CD14-positive monocyte (primary cell): ENCODE measurements at regions not wholly inside any gene's neighbourhood (a gene's known extent, or its start where the extent isn't known, plus 50 kb on each side); places are given as distances from the start of the nearest gene placed in this dataset.
"Not testable (repeated sequence)": the region's sequence is repeated elsewhere in the genome, so short reads cannot be mapped to it uniquely, and the experiment has no call there.

Experiments
- DNase-seq, 3 donors: peaks; one replicate each; pipeline ENCODE4 v3.0.0-alpha.2; 2011 to 2022
- H2AFZ ChIP-seq: 2 replicates; pipeline ENCODE4 v1.6.0; 2012; ENCODE audit warnings: mild to moderate bottlenecking, low read depth, low read length, inconsistent platforms; ENCODE audit not compliant: insufficient read depth, poor library complexity, severe bottlenecking
- H3K27ac ChIP-seq, 2 donors: 1 replicate in 1 of 2; 2 replicates in 1 of 2; pipeline ENCODE4 v1.5.1; 2012 to 2013; ENCODE audit warnings: low read length in 2 of 2, control low read depth in 1 of 2, inconsistent platforms in 1 of 2, low read depth in 1 of 2, mild to moderate bottlenecking in 1 of 2
- H3K27me3 ChIP-seq, 2 donors: one replicate each; pipeline versions ENCODE4 v1.6.0 to v1.6.1; 2011 to 2013; ENCODE audit warnings: low read length in 2 of 2; ENCODE audit not compliant: control insufficient read depth in 2 of 2, insufficient read depth in 2 of 2
- H3K36me3 ChIP-seq, 2 donors: replicated peaks in 1 of 2; 1 replicate in 1 of 2; 2 replicates in 1 of 2; pipeline versions ENCODE4 v1.5.1 to v1.6.1; 2012 to 2013; ENCODE audit warnings: low read length in 2 of 2, control low read depth in 1 of 2, inconsistent platforms in 1 of 2, mild to moderate bottlenecking in 1 of 2; ENCODE audit not compliant: insufficient read depth in 2 of 2, control insufficient read depth in 1 of 2
- H3K4me1 ChIP-seq, 2 donors: 1 replicate in 1 of 2; 2 replicates in 1 of 2; pipeline versions ENCODE4 v1.5.1 to v1.6.1; 2012 to 2013; ENCODE audit warnings: low read length in 2 of 2, control low read depth in 1 of 2, inconsistent platforms in 1 of 2, mild to moderate bottlenecking in 1 of 2, moderate library complexity in 1 of 2; ENCODE audit not compliant: insufficient read depth in 2 of 2, control insufficient read depth in 1 of 2
- H3K4me2 ChIP-seq: replicated peaks from 2 replicates; pipeline ENCODE3; 2012; ENCODE audit warnings: low read length, moderate library complexity, mild to moderate bottlenecking; ENCODE audit not compliant: poor library complexity, severe bottlenecking; ENCODE audit errors: extremely low read depth
- H3K4me3 ChIP-seq, 3 experiments: fragments of 200-600 bp in 1 of 3; sonication (generic) in 1 of 3; replicated peaks in 1 of 3; 1 replicate in 2 of 3; 2 replicates in 1 of 3; pipeline ENCODE4 v1.5.1; 2011 to 2013; ENCODE audit warnings: low read length in 3 of 3, mild to moderate bottlenecking in 3 of 3, control low read depth in 2 of 3, low read depth in 2 of 3, inconsistent platforms in 1 of 3, moderate library complexity in 1 of 3
- H3K79me2 ChIP-seq: 2 replicates; pipeline ENCODE4 v1.6.0; 2012; ENCODE audit warnings: mild to moderate bottlenecking, control low read depth, inconsistent platforms, low read length, moderate library complexity; ENCODE audit not compliant: insufficient read depth
- H3K9ac ChIP-seq: 2 replicates; pipeline ENCODE4 v1.6.0; 2017; ENCODE audit warnings: low read length, mild to moderate bottlenecking; ENCODE audit not compliant: insufficient read depth, poor library complexity, severe bottlenecking
- H3K9me3 ChIP-seq, 2 donors: replicated peaks in 1 of 2; 1 replicate in 1 of 2; 2 replicates in 1 of 2; pipeline versions ENCODE4 v1.5.1 to v1.6.1; 2012 to 2013; ENCODE audit warnings: low read length in 2 of 2, control low read depth in 1 of 2; ENCODE audit not compliant: control insufficient read depth in 1 of 2, insufficient read depth in 1 of 2
- H4K20me1 ChIP-seq: 2 replicates; pipeline ENCODE4 v1.6.0; 2012; ENCODE audit warnings: mild to moderate bottlenecking, low read length, control low read depth, moderate library complexity; ENCODE audit not compliant: insufficient read depth
- H3K27ac Mint-ChIP-seq, 7 donors: one replicate each; pipeline ENCODE4 v1.8.0; 2020; ENCODE audit warnings: mild to moderate bottlenecking in 7 of 7, mixed read lengths in 7 of 7, moderate library complexity in 6 of 7, inconsistent platforms in 2 of 7
- H3K27me3 Mint-ChIP-seq, 3 donors: one replicate each; pipeline ENCODE4 v1.8.0; 2021 to 2022; ENCODE audit warnings: low read depth in 3 of 3, mild to moderate bottlenecking in 3 of 3, mixed read lengths in 3 of 3, moderate library complexity in 3 of 3, inconsistent platforms in 1 of 3
- H3K36me3 Mint-ChIP-seq, 2 donors: one replicate each; pipeline ENCODE4 v1.8.0; 2020; ENCODE audit warnings: mixed read lengths in 2 of 2, inconsistent platforms in 1 of 2, mild to moderate bottlenecking in 1 of 2
- H3K4me1 Mint-ChIP-seq: one replicate; pipeline ENCODE4 v1.8.0; 2020; ENCODE audit warnings: mild to moderate bottlenecking, mixed read lengths
- H3K4me3 Mint-ChIP-seq, 2 donors: one replicate each; pipeline ENCODE4 v1.8.0; 2020; ENCODE audit warnings: mild to moderate bottlenecking in 2 of 2, mixed read lengths in 2 of 2, moderate library complexity in 1 of 2
- H3K9me3 Mint-ChIP-seq, 7 donors: one replicate each; pipeline ENCODE4 v1.8.0; 2020 to 2022; ENCODE audit warnings: mixed read lengths in 7 of 7, mild to moderate bottlenecking in 6 of 7, moderate library complexity in 6 of 7, inconsistent platforms in 2 of 7
- WGBS: methylation state at CpG from one replicate; pipeline ENCODE4 v1.1.5; 2013; ENCODE audit warnings: missing lambda C conversion rate; ENCODE audit not compliant: insufficient coverage; 5-methylcytosine and 5-hydroxymethylcytosine counted together
- intact Hi-C, 2 donors: fragments of 100-400 bp; cut with micrococcal nuclease; formaldehyde crosslinking; loops; one replicate each; pipeline versions ENCODE4 v1.15.0 to v1.15.1; 2023

DNA sequence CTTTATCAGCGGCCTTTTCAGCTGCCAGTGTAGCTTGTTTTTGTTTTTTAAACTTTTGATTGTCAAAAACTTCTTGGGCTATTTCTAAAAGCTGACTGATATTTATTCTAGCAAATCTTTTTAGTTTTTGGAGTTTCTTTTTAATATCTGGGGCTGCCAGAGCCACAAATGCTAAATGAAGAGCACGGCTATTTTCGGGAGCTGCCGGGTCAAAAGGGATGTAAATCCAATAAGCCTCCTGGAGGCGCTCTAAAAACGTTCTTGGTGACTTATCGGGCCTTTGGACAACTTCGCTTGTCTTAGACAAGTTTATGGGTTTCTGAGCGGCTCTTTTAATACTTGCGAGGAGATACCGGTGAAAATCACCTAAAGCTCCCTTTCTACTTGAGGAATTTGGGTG lies 166.1 kb upstream of the CCZ1B start:
- WGBS, result 98% methylated on average over 5 of the region's 11 CpGs
- H3K79me2 ChIP-seq, H3K27me3 ChIP-seq, H4K20me1 ChIP-seq, intact Hi-C loops, H2AFZ ChIP-seq, H3K4me3 ChIP-seq, H3K36me3 ChIP-seq, H3K4me2 ChIP-seq, H3K9me3 ChIP-seq, H3K9me3 Mint-ChIP-seq, H3K4me3 Mint-ChIP-seq, H3K9ac ChIP-seq, H3K27ac Mint-ChIP-seq, H3K36me3 Mint-ChIP-seq, H3K4me1 ChIP-seq, H3K27me3 Mint-ChIP-seq, DNase-seq, H3K27ac ChIP-seq, H3K4me1 Mint-ChIP-seq: not testable (repeated sequence)

DNA sequence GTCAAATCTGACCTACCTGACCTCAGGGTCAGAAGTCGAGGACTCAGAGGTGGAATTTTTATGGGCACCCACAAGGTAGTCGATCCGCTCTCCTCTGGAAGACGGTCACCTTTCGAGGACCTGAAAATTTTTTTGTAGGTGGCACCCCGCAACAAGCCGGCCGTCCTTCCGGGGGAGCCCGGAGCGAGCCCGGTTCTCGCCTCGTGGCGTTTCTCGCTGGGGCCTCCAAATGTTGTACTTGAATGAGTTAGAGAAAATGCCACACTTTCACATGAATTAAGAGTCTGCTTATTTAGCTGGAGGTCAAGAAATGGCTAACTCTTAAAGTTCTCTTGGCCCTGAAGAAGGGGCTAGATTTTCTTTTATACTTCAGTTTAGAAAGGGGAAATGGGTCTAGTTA lies 169.0 kb upstream of the CCZ1B start:
- H3K4me2 ChIP-seq, DNase-seq, H3K4me1 ChIP-seq, H4K20me1 ChIP-seq, H3K79me2 ChIP-seq, H3K27me3 ChIP-seq, intact Hi-C loops, H3K4me3 ChIP-seq, H2AFZ ChIP-seq, H3K27ac Mint-ChIP-seq, H3K27ac ChIP-seq, H3K36me3 Mint-ChIP-seq, H3K36me3 ChIP-seq, H3K4me1 Mint-ChIP-seq, H3K9ac ChIP-seq, H3K4me3 Mint-ChIP-seq: not testable (repeated sequence)
- peaks cover 2 to 11% (median 3%) of the 10 kb centered on the region in 3 donors for H3K27me3 Mint-ChIP-seq
- peaks cover 7 to 11% of the 10 kb centered on the region in 2 donors for H3K9me3 ChIP-seq
- H3K9me3 Mint-ChIP-seq, result peaks cover 10 to 23% (median 15%) of the 10 kb centered on the region in 7 donors
- 83% methylated on average over 4 of the region's 16 CpGs for WGBS

DNA sequence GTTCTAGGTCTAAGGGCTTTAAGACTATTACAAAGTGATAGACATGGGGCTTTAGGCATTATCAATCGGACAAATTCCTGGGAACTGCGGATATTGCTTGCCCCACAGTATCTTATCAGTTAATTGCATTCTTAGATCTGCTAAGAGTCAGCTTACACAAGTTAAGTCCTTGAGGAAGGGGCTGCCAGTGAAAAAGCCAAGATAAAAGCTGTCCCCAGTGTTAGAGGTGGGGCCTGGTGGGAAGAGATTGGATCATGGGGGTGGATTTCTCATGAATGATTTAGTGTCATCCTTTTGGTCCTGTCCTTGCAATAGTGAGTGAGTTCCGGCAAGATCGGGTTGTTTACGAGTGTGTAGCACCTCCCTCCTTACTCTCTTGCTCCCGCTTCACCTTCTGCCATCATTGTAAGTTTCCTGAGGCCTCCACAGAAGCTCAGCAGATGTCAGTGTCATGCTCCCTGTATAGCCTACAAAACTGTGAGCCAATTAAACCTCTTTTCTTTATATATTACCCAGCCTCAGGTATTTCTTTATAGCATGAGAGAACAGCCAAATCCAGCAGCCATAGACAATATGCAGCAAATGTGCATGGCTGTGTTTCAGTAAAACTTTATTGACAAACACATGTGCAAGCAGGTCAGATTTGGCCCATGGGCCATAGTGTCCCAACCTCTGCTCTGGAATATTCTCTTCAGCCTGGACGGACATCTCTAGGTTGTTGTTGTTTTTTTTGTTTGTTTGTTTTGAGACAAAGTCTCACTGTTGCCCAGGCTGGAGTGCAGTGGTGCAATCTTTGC lies 169.6 kb upstream of the CCZ1B start:
- WGBS, result 100% methylated on average over 2 of the region's 7 CpGs
- H3K27ac Mint-ChIP-seq, result not testable (repeated sequence)

DNA sequence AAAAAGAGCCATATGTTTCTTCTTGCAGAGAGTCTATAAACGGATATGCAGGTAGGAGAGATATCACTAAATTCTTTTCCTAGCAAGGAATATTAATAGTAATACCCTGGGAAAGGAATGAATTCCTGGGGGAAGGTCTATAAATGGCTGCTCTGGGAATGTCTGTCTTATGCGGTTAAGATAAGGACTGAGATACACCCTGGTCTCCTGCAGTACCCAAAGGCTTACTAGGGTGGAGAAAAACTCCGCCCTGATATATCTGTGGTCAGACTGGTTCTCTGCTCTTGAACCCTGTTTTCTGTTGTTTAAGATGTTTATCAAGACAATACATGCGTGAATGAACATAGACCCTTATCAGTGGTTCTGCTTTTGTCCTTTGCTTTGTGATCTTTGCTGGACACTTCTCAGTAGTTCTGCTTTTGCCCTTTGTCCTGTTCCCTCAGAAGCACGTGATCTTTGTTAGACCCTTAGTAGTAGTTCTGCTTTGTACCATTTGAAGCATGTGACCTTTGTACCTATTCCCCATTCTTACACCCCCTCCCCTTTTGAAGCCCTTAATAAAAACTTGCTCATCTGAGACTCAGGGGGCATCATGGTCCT lies 173.1 kb upstream of the CCZ1B start:
- H3K9ac ChIP-seq, intact Hi-C loops, H3K27ac Mint-ChIP-seq, H3K79me2 ChIP-seq, H4K20me1 ChIP-seq, H3K4me2 ChIP-seq, H3K27me3 ChIP-seq, H2AFZ ChIP-seq, H3K36me3 Mint-ChIP-seq, DNase-seq, H3K4me1 Mint-ChIP-seq, H3K27ac ChIP-seq, H3K36me3 ChIP-seq, H3K4me1 ChIP-seq, H3K4me3 Mint-ChIP-seq, H3K4me3 ChIP-seq: not testable (repeated sequence)
- no CpG with 5 or more reads among the region's 5 CpGs for WGBS
- peaks cover 11% of the 10 kb centered on the region in 2 donors for H3K9me3 ChIP-seq
- Mint-ChIP-seq H3K27me3 (peaks cover 5 to 21% (median 9%) of the 10 kb centered on the region in 3 donors), H3K9me3 (peaks cover 14 to 29% (median 17%) of the 10 kb centered on the region in 7 donors)

More for the DNA sequence above, 169.6 kb upstream of the CCZ1B start:
- H3K27ac ChIP-seq, H3K4me3 ChIP-seq, H3K4me3 Mint-ChIP-seq, H3K36me3 Mint-ChIP-seq, H3K4me2 ChIP-seq, H2AFZ ChIP-seq, H3K9ac ChIP-seq, DNase-seq, H3K79me2 ChIP-seq, H4K20me1 ChIP-seq, H3K36me3 ChIP-seq, intact Hi-C loops, H3K4me1 Mint-ChIP-seq, H3K4me1 ChIP-seq, H3K27me3 ChIP-seq: not testable (repeated sequence)
- peaks cover 11% of the 10 kb centered on the region in 2 donors for H3K9me3 ChIP-seq
- peaks cover 10 to 26% (median 15%) of the 10 kb centered on the region in 7 donors for H3K9me3 Mint-ChIP-seq
- peaks cover 2 to 12% (median 3%) of the 10 kb centered on the region in 3 donors for H3K27me3 Mint-ChIP-seq
